Fibroblast of lung (primary cell): ENCODE measurements at regions not wholly inside any gene's neighbourhood (a gene's known extent, or its start where the extent isn't known, plus 50 kb on each side); places are given as distances from the start of the nearest gene placed in this dataset.

Experiments
- DNase-seq, 2 donors: peaks; one replicate each; pipeline versions ENCODE4 v3.0.0 to v3.0.0-alpha.2; 2010; ENCODE audit warnings: low read depth in 2 of 2
- H2AFZ ChIP-seq: 2 replicates; pipeline ENCODE4 v1.5.1; 2012; ENCODE audit warnings: low read length, control low read depth, inconsistent platforms
- H3K27ac ChIP-seq: 2 replicates; pipeline ENCODE4 v1.5.1; 2011; ENCODE audit warnings: low read length, control low read depth; ENCODE audit not compliant: insufficient read depth
- H3K27me3 ChIP-seq: 2 replicates; pipeline ENCODE4 v1.5.1; 2011; ENCODE audit warnings: mild to moderate bottlenecking, low read length; ENCODE audit not compliant: control insufficient read depth, insufficient read depth
- H3K36me3 ChIP-seq: 2 replicates; pipeline ENCODE4 v1.5.1; 2011; ENCODE audit warnings: low read length; ENCODE audit not compliant: control insufficient read depth, insufficient read depth
- H3K4me1 ChIP-seq: 2 replicates; pipeline ENCODE4 v1.5.1; 2011; ENCODE audit warnings: low read length; ENCODE audit not compliant: control insufficient read depth, insufficient read depth; ENCODE audit errors: extremely low read depth
- H3K4me2 ChIP-seq: 2 replicates; pipeline ENCODE4 v1.5.1; 2011; ENCODE audit warnings: low read length, control low read depth; ENCODE audit not compliant: insufficient read depth; ENCODE audit errors: extremely low read depth
- H3K4me3 ChIP-seq, 4 experiments: fragments of 200-600 bp in 1 of 4; sonication (generic) in 1 of 4; replicated peaks in 1 of 4; 2 replicates each; pipeline ENCODE4 v1.5.1; 2011 to 2016; ENCODE audit warnings: low read length in 4 of 4, low read depth in 3 of 4, mild to moderate bottlenecking in 3 of 4, control low read depth in 2 of 4, inconsistent platforms in 1 of 4, mixed read lengths in 1 of 4; ENCODE audit not compliant: insufficient read depth in 1 of 4; ENCODE audit errors: control extremely low read depth in 1 of 4
- H3K79me2 ChIP-seq: 2 replicates; pipeline ENCODE4 v1.5.1; 2012; ENCODE audit warnings: mild to moderate bottlenecking, low read length, inconsistent platforms; ENCODE audit not compliant: control insufficient read depth, insufficient read depth
- H3K9ac ChIP-seq: 2 replicates; pipeline ENCODE4 v1.5.1; 2011; ENCODE audit warnings: mild to moderate bottlenecking, low read length, control low read depth; ENCODE audit not compliant: insufficient read depth
- H3K9me3 ChIP-seq: 2 replicates; pipeline ENCODE4 v1.5.1; 2012; ENCODE audit warnings: low read depth, low read length; ENCODE audit not compliant: control insufficient read depth, insufficient read depth
- H4K20me1 ChIP-seq: 2 replicates; pipeline ENCODE4 v1.5.1; 2011; ENCODE audit warnings: low read length; ENCODE audit not compliant: control insufficient read depth, insufficient read depth; ENCODE audit errors: extremely low read depth
- CTCF ChIP-seq, 2 donors: IDR thresholded peaks in 1 of 2; conservative IDR thresholded peaks in 1 of 2; 1 replicate in 1 of 2; 2 replicates in 1 of 2; pipeline ENCODE4 v1.5.1; 2011 to 2012; ENCODE audit warnings: low read length in 2 of 2, control low read depth in 1 of 2, inconsistent platforms in 1 of 2, low read depth in 1 of 2, mild to moderate bottlenecking in 1 of 2
- EZH2 ChIP-seq: IDR thresholded peaks from 2 replicates; pipeline ENCODE4 v1.5.1; 2012; ENCODE audit warnings: low read length, control low read depth, mild to moderate bottlenecking; ENCODE audit errors: missing control alignments

- no peak overlapping the region for H3K4me2 ChIP-seq
- no peaks in the 10 kb centered on the region for H3K4me1 ChIP-seq
- no peak for DNase-seq
- no peaks in the 10 kb centered on the region for H3K27me3 ChIP-seq
- H3K9ac ChIP-seq, result no peak overlapping the region
- no peaks in the 10 kb centered on the region for H3K36me3 ChIP-seq
- TF ChIP-seq CTCF (conservative IDR thresholded peaks at IDR 0.05 in 1 of 2, IDR thresholded peaks at IDR 0.05 in 1 of 2; ENCODE audit: low read depth in 1 of 2, low read length in 2 of 2), result no peak
- no peak for TF ChIP-seq EZH2
- H3K79me2 ChIP-seq, result no peaks in the 10 kb centered on the region
- no peaks in the 10 kb centered on the region for H4K20me1 ChIP-seq
- no peak overlapping the region for H3K27ac ChIP-seq
- no peak overlapping the region for H2AFZ ChIP-seq
- no peaks in the 10 kb centered on the region for H3K9me3 ChIP-seq
- H3K4me3 ChIP-seq, result no peak overlapping the region
Measured at GRCh38 chr15:92231461-92231860, 162.2 kb upstream of the ST8SIA2 start.

GRCh38 chr15:92232317-92232716 is 161.4 kb upstream of the ST8SIA2 start:
- no peaks in the 10 kb centered on the region for H4K20me1 ChIP-seq
- no peak overlapping the region for H3K27ac ChIP-seq
- no peaks in the 10 kb centered on the region for H3K27me3 ChIP-seq
- no peak overlapping the region for H3K9ac ChIP-seq
- TF ChIP-seq CTCF (conservative IDR thresholded peaks at IDR 0.05 in 1 of 2, IDR thresholded peaks at IDR 0.05 in 1 of 2; ENCODE audit: low read depth in 1 of 2, low read length in 2 of 2), result no peak
- H3K9me3 ChIP-seq, result no peaks in the 10 kb centered on the region
- no peaks in the 10 kb centered on the region for H3K36me3 ChIP-seq
- H2AFZ ChIP-seq, result no peak overlapping the region
- no peaks in the 10 kb centered on the region for H3K79me2 ChIP-seq
- H3K4me1 ChIP-seq, result no peaks in the 10 kb centered on the region
- H3K4me3 ChIP-seq, result no peak overlapping the region
- no peak for DNase-seq
- no peak overlapping the region for H3K4me2 ChIP-seq

- Histone ChIP-seq H3K79me2 (no peaks in the 10 kb centered on the region), H3K4me3 (no peak overlapping the region), H3K27me3 (no peaks in the 10 kb centered on the region), H3K9me3 (no peaks in the 10 kb centered on the region), H3K9ac (no peak overlapping the region), H3K4me1 (no peaks in the 10 kb centered on the region), H3K36me3 (no peaks in the 10 kb centered on the region), H4K20me1 (no peaks in the 10 kb centered on the region), H3K27ac (no peak overlapping the region), H3K4me2 (no peak overlapping the region), H2AFZ (no peak overlapping the region)
- TF ChIP-seq CTCF (conservative IDR thresholded peaks at IDR 0.05 in 1 of 2, IDR thresholded peaks at IDR 0.05 in 1 of 2; ENCODE audit: low read depth in 1 of 2, low read length in 2 of 2) (no peak), EZH2 (no peak)
- no peak for DNase-seq
Measured at GRCh38 chr15:92232876-92233275, 160.8 kb upstream of the ST8SIA2 start.
